HL-60 (cell line): ENCODE measurements at regions not wholly inside any gene's neighbourhood (a gene's known extent, or its start where the extent isn't known, plus 50 kb on each side); places are given as distances from the start of the nearest gene placed in this dataset.

ENCODE experiments used
- GABPA ChIP-seq: IDR thresholded peaks from 2 replicates; pipeline ENCODE4 v1.6.1; 2012; ENCODE audit warnings: low read depth
- POLR2AphosphoS5 ChIP-seq: IDR thresholded peaks from 2 replicates; pipeline ENCODE4 v1.6.1; 2012; ENCODE audit warnings: low read depth
- TF ChIP-seq, protein P1 (sequence below): IDR thresholded peaks from one replicate; pipeline ENCODE4 v1.5.1; 2011; ENCODE audit warnings: low read length, control low read depth, inconsistent platforms; ENCODE audit not compliant: insufficient read depth
- TF ChIP-seq, protein P2 (sequence below): IDR thresholded peaks from 2 replicates; pipeline ENCODE4 v1.6.1; 2012; ENCODE audit warnings: low read depth; ENCODE audit not compliant: insufficient replicate concordance

DNA sequence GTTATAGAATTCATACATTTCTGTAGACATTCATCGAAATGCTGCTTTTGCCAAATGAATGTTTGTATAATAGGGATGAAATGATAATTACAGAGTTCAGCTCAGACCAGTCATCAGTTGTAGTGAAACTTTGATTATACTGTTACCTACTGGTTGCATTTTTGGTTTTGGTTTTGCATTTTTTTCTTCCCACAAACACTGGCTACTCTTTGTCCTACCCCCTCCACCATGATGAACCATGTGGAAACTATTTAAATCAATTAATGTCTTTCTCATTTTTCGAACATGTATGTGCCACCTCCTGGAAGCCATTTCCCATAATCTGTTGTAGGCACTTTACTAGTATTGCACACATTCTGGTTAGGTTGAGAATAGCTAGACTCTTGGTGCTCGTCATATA is 75.3 kb upstream of the MTNR1B start:
- TF ChIP-seq, protein P1, sequence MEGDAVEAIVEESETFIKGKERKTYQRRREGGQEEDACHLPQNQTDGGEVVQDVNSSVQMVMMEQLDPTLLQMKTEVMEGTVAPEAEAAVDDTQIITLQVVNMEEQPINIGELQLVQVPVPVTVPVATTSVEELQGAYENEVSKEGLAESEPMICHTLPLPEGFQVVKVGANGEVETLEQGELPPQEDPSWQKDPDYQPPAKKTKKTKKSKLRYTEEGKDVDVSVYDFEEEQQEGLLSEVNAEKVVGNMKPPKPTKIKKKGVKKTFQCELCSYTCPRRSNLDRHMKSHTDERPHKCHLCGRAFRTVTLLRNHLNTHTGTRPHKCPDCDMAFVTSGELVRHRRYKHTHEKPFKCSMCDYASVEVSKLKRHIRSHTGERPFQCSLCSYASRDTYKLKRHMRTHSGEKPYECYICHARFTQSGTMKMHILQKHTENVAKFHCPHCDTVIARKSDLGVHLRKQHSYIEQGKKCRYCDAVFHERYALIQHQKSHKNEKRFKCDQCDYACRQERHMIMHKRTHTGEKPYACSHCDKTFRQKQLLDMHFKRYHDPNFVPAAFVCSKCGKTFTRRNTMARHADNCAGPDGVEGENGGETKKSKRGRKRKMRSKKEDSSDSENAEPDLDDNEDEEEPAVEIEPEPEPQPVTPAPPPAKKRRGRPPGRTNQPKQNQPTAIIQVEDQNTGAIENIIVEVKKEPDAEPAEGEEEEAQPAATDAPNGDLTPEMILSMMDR, result no peak
- TF ChIP-seq POLR2AphosphoS5 (no peak), GABPA (no peak)
- TF ChIP-seq, protein P2, sequence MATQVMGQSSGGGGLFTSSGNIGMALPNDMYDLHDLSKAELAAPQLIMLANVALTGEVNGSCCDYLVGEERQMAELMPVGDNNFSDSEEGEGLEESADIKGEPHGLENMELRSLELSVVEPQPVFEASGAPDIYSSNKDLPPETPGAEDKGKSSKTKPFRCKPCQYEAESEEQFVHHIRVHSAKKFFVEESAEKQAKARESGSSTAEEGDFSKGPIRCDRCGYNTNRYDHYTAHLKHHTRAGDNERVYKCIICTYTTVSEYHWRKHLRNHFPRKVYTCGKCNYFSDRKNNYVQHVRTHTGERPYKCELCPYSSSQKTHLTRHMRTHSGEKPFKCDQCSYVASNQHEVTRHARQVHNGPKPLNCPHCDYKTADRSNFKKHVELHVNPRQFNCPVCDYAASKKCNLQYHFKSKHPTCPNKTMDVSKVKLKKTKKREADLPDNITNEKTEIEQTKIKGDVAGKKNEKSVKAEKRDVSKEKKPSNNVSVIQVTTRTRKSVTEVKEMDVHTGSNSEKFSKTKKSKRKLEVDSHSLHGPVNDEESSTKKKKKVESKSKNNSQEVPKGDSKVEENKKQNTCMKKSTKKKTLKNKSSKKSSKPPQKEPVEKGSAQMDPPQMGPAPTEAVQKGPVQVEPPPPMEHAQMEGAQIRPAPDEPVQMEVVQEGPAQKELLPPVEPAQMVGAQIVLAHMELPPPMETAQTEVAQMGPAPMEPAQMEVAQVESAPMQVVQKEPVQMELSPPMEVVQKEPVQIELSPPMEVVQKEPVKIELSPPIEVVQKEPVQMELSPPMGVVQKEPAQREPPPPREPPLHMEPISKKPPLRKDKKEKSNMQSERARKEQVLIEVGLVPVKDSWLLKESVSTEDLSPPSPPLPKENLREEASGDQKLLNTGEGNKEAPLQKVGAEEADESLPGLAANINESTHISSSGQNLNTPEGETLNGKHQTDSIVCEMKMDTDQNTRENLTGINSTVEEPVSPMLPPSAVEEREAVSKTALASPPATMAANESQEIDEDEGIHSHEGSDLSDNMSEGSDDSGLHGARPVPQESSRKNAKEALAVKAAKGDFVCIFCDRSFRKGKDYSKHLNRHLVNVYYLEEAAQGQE, result no peak
